NB4 (cell line): ENCODE measurements at regions not wholly inside any gene's neighbourhood (a gene's known extent, or its start where the extent isn't known, plus 50 kb on each side); places are given as distances from the start of the nearest gene placed in this dataset.

ENCODE experiments used
- POLR2A ChIP-seq: IDR thresholded peaks from 2 replicates; pipeline ENCODE4 v1.6.1; 2011; ENCODE audit warnings: mild to moderate bottlenecking; ENCODE audit not compliant: insufficient read length; ENCODE audit errors: extremely low read depth
- TF ChIP-seq, protein P1 (sequence below): IDR thresholded peaks from one replicate; pipeline ENCODE4 v1.5.1; 2012; ENCODE audit warnings: low read depth, low read length
- TF ChIP-seq, protein P2 (sequence below): IDR thresholded peaks from 2 replicates; pipeline ENCODE4 v1.6.1; 2011; ENCODE audit warnings: low read depth, low read length

DNA sequence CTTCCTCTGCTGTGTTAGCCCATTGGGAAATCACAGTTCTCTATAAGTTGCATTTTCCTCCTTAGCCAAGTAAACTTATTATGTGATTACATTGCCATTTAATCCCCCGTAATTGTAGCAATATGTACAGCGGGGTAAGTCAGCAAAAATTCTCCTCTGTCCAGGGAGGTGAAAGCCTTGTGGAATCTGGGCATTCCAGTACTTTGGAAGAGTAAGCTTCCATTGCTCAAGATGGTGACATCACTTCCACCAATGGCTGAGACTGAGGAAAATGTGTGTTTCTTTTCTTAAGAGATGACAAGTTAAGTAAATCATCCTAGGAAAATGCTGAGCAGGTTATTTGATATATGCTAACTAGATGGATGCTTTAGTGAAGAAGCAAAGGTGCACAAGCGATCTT lies 436.7 kb downstream of the CETN3 start:
- TF ChIP-seq, protein P1, sequence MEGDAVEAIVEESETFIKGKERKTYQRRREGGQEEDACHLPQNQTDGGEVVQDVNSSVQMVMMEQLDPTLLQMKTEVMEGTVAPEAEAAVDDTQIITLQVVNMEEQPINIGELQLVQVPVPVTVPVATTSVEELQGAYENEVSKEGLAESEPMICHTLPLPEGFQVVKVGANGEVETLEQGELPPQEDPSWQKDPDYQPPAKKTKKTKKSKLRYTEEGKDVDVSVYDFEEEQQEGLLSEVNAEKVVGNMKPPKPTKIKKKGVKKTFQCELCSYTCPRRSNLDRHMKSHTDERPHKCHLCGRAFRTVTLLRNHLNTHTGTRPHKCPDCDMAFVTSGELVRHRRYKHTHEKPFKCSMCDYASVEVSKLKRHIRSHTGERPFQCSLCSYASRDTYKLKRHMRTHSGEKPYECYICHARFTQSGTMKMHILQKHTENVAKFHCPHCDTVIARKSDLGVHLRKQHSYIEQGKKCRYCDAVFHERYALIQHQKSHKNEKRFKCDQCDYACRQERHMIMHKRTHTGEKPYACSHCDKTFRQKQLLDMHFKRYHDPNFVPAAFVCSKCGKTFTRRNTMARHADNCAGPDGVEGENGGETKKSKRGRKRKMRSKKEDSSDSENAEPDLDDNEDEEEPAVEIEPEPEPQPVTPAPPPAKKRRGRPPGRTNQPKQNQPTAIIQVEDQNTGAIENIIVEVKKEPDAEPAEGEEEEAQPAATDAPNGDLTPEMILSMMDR, result no peak
- no peak for TF ChIP-seq POLR2A
- TF ChIP-seq, protein P2, sequence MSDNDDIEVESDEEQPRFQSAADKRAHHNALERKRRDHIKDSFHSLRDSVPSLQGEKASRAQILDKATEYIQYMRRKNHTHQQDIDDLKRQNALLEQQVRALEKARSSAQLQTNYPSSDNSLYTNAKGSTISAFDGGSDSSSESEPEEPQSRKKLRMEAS, result no peak
